ENCODE measurements at regions not wholly inside any gene's neighbourhood (a gene's known extent, or its start where the extent isn't known, plus 50 kb on each side); places are given as distances from the start of the nearest gene placed in this dataset.

GRCh38 chr1:187655104-187655503 is 826.4 kb downstream of the PLA2G4A start:
- no peak for TF ChIP-seq CTCF (IDR thresholded peaks at IDR 0.05)
- no peak for TF ChIP-seq POLR2A (IDR thresholded peaks at IDR 0.05)

Measured in body of pancreas (tissue), 4 donors.